Stromal cell of bone marrow (primary cell): ENCODE measurements at regions not wholly inside any gene's neighbourhood (a gene's known extent, or its start where the extent isn't known, plus 50 kb on each side); places are given as distances from the start of the nearest gene placed in this dataset.
"Not testable (repeated sequence)": the region's sequence is repeated elsewhere in the genome, so short reads cannot be mapped to it uniquely, and the experiment has no call there.

Experiments
- DNase-seq: peaks from one replicate; pipeline ENCODE4 v3.0.0-alpha.2; 2012; ENCODE audit warnings: low read depth

DNA sequence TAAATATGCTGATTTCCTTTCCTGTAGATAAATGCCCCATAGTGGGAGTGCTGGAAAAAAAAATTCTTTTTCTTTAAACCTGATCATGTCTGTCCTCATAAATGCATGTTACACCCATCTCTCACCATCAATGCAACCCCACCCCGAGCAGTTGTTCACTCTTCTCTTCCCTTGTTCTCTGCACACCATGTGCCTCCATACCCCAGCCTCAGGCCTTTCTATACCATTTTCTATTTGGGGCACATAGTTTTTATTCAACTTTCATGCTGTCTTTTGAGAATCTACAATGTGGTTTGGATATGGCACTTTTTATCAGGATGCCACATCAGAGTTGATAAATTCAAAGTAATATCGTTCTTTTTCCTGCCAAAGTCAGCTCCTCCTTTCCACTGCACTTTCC, 202.6 kb downstream of the POTED start:
- not testable (repeated sequence) for DNase-seq

DNA sequence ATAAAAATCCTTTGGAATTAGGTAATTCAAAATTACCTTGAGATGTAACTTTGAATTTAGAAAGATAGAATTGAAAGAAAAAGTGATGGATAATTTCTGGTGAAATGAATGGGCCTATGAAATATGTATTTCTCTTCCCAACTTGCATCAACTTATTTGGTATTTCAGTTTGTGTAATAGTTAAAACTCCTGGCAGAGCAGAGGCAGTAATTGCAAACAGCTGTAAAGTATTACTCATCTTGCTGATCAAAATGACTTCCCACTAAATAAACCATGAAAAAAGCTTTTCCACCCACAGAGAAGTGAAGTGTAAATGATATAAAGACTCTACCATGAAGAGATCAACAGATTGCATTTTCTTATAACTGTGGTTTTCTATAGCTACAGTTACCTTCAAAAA, 201.0 kb downstream of the POTED start:
- not testable (repeated sequence) for DNase-seq

DNA sequence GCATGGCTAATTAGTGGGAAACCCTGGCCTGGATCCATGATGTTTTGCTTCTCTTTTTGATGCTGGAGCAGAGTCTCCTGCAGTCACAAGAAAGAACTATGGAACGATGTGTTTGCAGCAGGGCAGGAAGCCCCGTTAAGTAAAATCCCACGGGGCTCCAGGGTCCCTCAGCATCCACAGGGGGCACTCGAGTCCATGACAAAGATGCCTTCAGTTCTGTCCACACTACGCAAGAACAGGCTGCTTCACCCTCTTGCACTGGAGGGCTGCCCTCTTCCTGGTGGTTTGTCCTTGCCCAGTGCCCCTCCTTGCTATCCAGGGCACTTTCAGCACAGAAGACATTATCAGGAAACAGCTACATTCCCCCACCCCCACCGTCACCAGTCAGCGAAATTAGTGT, 196.9 kb downstream of the POTED start:
- not testable (repeated sequence) for DNase-seq

DNA sequence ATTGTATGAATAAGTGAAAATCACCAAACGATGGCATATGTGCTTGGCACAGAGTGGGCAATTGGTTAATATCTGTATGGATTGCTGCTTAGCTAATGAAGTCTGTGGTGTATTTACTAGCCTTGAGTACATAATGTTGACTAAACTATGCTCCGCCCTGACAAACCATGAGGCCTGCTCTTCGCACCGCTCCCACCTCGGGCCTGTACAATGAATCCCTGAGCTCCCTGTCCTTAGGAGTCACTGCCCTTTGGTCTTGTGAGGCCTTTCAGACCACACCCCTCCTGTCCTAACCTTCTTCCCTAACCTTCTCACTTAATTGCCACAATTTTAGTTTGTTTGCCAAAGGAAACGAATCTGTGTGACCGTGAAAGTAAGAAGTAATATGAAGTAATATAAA, 193.2 kb downstream of the POTED start:
- DNase-seq, result not testable (repeated sequence)
